Activated CD4-positive, alpha-beta T cell treated with anti-CD3 and anti-CD28 coated beads for 24 hours (primary cell): ENCODE measurements at regions not wholly inside any gene's neighbourhood (a gene's known extent, or its start where the extent isn't known, plus 50 kb on each side); places are given as distances from the start of the nearest gene placed in this dataset.

ENCODE experiments used
- DNase-seq, 2 donors: peaks; one replicate each; pipeline ENCODE4 v3.0.0-alpha.2; 2020; ENCODE audit warnings: low read depth in 2 of 2

GRCh38 chrX:155682834-155683233, 70.1 kb upstream of the TMLHE start:
- no peak for DNase-seq

DNA sequence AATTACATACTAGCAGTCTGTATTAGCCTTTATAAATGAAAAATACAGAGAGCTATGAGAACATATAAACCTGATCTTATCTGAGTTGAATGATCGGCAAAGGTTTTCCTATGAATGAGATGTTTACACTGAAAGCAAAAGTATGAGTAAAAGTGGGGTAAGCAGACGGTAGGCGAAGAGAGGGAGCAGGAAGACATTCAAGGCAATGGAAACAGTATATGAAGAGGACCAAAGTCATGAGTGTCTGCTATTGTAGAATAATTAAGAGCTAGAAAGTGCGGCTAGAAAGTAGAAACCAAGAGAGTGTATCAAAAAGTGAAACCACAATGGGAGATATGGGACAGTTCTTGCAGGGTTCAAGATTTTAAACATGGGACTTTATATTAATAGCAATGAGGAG, 67.0 kb upstream of the TMLHE start:
- DNase-seq = no peak

DNA sequence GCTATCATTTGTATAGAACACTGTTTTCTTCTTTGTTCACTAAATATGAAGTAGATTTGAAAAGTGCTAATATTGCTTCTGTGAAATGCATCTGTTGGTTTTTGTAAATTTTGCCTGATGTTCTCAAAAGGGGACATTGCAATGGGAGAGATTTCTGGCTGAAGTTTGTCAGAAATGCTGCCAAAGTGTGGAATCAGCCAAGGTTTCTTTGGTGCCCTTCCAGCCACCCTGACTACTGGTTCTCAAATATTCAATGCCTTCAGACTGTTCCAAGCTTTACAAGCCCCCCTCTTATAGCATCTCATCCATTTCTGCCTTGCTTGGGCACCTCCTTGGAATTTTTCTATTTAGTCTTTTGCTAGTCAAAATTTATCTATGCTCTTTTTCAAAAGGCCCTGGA, 60.6 kb upstream of the TMLHE start:
- DNase-seq = no peak

DNA sequence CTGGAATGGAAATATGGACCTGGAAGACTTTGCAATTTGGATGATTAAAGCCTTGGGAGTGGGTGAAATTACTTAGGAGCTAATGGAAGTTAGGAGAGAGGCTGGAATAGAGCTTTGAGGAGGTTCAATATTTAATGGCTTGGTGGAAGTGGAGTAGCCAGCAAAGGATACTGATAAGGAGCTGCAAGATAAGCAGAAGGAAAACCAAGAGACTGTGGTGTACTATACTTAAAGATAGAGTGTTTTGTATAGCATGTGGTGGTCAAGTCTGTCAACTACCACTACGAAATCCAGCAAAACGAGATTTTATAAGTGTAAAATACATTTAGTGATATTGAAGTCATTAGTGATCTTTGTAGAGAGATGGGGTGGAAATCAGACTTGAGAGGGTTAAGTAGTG, 54.0 kb upstream of the TMLHE start:
- no peak for DNase-seq
